Kidney epithelial cell (primary cell): ENCODE measurements at regions not wholly inside any gene's neighbourhood (a gene's known extent, or its start where the extent isn't known, plus 50 kb on each side); places are given as distances from the start of the nearest gene placed in this dataset.
"Not testable (repeated sequence)": the region's sequence is repeated elsewhere in the genome, so short reads cannot be mapped to it uniquely, and the experiment has no call there.

Experiments used
- DNase-seq: peaks from one replicate; pipeline ENCODE4 v3.0.0-alpha.2; 2010; ENCODE audit warnings: low read depth
- H3K27me3 ChIP-seq: 2 replicates; pipeline ENCODE4 v1.6.0; 2011; ENCODE audit warnings: low read length; ENCODE audit not compliant: control insufficient read depth, insufficient read depth
- H3K36me3 ChIP-seq: 2 replicates; pipeline ENCODE4 v1.5.1; 2011; ENCODE audit warnings: low read length; ENCODE audit not compliant: control insufficient read depth, insufficient read depth
- H3K4me3 ChIP-seq: 2 replicates; pipeline ENCODE4 v1.5.1; 2011; ENCODE audit warnings: low read depth, mild to moderate bottlenecking, control low read depth, low read length
- CTCF ChIP-seq: IDR thresholded peaks from 2 replicates; pipeline ENCODE4 v1.5.1; 2011; ENCODE audit warnings: mild to moderate bottlenecking, moderate library complexity, low read length, control low read depth, inconsistent platforms; ENCODE audit not compliant: insufficient read depth, poor library complexity, severe bottlenecking

- Histone ChIP-seq H3K27me3 (no peaks in the 10 kb centered on the region), H3K4me3 (no peak overlapping the region), H3K36me3 (no peaks in the 10 kb centered on the region)
- no peak for TF ChIP-seq CTCF
- no peak for DNase-seq
Observed at GRCh38 chr1:213512316-213512715, 461.3 kb downstream of the RPS6KC1 start.

GRCh38 chr1:213513006-213513405 lies 462.0 kb downstream of the RPS6KC1 start:
- DNase-seq, result no peak
- no peaks in the 10 kb centered on the region for H3K36me3 ChIP-seq
- no peaks in the 10 kb centered on the region for H3K27me3 ChIP-seq
- no peak for TF ChIP-seq CTCF
- no peak overlapping the region for H3K4me3 ChIP-seq

GRCh38 chr1:213514408-213515179 lies 463.6 kb downstream of the RPS6KC1 start:
- not testable (repeated sequence) for H3K36me3 ChIP-seq, H3K4me3 ChIP-seq, H3K27me3 ChIP-seq, DNase-seq

- Histone ChIP-seq H3K36me3 (no peaks in the 10 kb centered on the region), H3K27me3 (no peaks in the 10 kb centered on the region), H3K4me3 (no peak overlapping the region)
- DNase-seq, result no peak
- TF ChIP-seq CTCF, result no peak
Observed at GRCh38 chr1:213519098-213519497, 468.1 kb downstream of the RPS6KC1 start.

GRCh38 chr1:213521206-213521605 lies 466.6 kb upstream of the PROX1 start:
- Histone ChIP-seq H3K36me3 (no peaks in the 10 kb centered on the region), H3K4me3 (no peak overlapping the region), H3K27me3 (no peaks in the 10 kb centered on the region)
- TF ChIP-seq CTCF, result no peak
- DNase-seq, result no peak

- H3K36me3 ChIP-seq, result no peaks in the 10 kb centered on the region
- H3K4me3 ChIP-seq, result no peak overlapping the region
- no peak for TF ChIP-seq CTCF
- no peak for DNase-seq
- no peaks in the 10 kb centered on the region for H3K27me3 ChIP-seq
Observed at GRCh38 chr1:213523781-213524398, 463.9 kb upstream of the PROX1 start.
